ENCODE measurements at regions not wholly inside any gene's neighbourhood (a gene's known extent, or its start where the extent isn't known, plus 50 kb on each side); places are given as distances from the start of the nearest gene placed in this dataset.
A peak's percentile ranks its signal among the peaks of the same experiment; 100 is the strongest.
"Not testable (repeated sequence)": the region's sequence is repeated elsewhere in the genome, so short reads cannot be mapped to it uniquely, and the experiment has no call there.

DNA sequence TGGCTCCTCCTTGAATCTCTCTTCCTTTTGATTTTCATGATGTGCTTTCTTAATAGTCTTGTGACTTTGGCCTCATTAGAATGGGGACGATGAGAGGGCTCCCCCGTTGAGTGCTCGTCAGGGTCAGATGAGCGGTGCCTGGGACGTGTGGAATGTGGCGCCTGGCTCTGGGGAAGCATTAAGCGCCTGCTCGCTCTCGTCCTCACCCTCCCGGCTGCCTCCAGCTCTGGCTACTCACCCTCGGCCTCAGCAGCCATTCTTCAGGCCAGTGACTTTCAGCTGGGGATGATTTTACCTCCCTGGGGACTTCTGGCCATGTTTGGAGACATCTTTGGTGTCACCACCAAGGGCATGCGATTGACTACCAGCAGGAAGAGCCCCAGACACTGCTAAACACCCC is 69.7 kb downstream of the RPS6KA4 start:
- no peak for DNase-seq

DNA sequence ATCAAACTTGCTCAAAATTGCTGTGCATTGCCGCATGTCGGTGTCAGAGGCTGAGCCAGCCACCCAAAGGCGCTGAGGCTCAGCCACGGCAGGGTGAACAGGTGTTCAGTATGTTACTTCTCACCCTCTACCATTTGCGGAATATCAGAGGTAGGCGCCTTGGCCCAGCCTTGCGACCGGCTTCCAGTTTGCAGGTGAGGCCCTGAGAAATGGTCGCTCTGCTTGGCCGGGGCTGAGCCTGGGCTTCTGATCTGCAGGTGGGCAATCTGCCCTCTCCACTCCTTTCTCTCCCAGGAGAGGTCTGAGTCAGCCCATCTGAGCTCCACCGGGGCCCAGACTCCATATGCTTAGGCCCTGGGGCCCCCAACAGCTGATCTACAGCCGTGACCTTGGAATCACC is 71.0 kb downstream of the RPS6KA4 start:
- DNase-seq, result no peak

- DNase-seq, result no peak
Observed at GRCh38 chr11:64430645-64431044, 71.7 kb downstream of the RPS6KA4 start.

GRCh38 chr11:64436000-64436399 is 77.0 kb downstream of the RPS6KA4 start:
- DNase-seq, result no peak

- no peak for DNase-seq
Observed at GRCh38 chr11:64437426-64437825, 78.5 kb downstream of the RPS6KA4 start.

GRCh38 chr11:64438986-64439771 is 80.2 kb downstream of the RPS6KA4 start:
- no peak for DNase-seq

GRCh38 chr11:64439772-64440491 is 81.0 kb downstream of the RPS6KA4 start:
- not testable (repeated sequence) for DNase-seq

DNA sequence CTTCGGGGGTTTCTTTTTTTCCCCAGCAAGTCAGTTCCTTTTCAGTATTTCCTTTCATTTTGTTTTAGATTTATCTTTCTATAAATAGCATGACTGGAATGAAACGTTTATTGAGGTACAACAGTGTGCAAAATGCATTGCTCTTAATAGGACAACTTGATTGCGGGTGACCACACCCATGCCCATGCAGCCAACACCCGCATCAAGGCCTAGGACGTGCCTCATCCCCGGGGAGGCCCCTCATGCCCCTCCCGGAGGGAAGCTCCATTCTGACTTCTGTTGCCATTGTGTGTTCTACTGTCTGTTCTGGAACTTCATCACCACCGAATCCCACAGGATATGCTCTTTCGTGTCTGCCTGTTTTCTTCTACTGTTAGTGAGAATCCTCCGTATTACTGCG is 82.2 kb downstream of the RPS6KA4 start:
- no peak for DNase-seq

DNA sequence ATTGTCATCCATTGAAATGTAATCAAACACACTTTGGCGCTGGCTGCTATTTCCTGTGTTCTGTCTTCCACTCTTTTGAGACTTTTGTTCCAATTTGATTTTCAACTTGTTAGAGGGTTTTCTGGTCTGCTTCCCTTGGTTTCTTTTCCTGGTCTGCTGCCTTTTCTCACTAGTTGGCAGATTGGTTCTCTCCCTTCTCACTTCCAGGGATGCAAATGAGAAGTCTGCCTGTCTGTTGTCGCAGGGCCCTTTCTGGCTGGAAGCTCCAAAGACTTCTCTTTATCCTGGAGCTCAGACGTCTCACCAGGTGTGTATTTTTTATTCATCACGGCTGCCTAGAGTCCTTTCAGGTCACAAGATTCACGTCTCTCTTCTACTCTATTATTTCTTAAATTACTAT is 84.0 kb downstream of the RPS6KA4 start:
- no peak for DNase-seq

- no peak for DNase-seq
Observed at GRCh38 chr11:64444838-64445441, 86.0 kb downstream of the RPS6KA4 start.

DNA sequence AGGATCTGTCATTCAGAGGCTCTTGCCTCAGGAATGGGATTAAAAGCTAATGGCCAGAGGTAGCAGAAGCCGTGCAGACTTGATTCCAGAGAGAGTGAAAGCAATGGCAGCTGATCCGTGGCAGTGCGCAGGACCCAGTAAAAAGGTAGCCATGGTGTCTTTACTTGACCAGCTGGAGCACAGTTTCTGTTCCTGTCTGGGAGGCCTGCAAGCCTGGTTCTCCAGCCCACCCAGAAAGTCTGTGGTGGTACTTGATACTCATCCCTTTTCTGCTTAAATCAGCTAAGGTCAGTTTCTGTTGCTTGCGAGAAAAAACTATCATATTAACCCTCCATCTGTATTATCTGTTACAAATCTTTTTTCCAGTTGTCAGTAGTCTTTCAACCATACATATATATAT is 86.7 kb downstream of the RPS6KA4 start:
- no peak for DNase-seq

GRCh38 chr11:64447831-64448598 is 89.1 kb downstream of the RPS6KA4 start:
- peak in 1 of 2 experiments; percentile 34 for DNase-seq

DNA sequence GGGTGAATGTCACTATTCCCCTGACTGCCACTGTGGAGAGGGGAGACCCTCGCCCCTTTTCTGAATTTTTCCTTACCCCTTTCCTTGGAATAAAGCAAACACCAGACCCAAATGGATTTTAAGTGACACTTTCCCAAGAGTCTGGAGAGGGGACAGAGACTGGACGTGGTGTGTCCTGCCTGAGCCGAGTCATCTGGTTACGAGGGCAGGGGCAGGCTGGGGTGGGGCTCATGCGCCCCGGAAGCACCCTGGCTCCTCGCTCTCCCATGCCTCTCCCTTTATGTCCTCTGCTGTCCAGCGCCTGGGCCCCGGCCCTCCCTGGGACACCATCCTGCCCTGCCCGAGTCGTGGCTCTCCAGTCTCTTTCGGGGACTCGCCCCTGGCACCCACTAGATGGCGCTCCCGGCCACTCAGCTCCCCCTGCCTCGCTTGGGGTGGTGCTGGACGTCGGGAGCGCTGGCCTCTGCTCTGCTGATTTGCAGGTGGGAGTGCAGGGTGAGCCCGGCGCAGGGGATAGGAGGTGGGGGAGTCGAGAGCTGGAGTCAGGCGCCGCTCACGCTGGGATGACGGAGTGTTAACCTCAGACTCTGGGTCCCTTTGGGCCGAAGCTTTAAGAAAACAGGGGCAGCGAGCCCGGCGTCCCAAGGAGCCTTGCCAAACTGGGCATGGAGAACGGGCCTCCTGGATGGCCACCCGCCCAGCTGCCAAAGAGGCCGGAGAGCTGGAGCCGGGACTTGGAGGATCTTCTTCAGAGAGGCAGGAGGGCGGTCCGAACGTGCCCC is 89.8 kb downstream of the RPS6KA4 start:
- DNase-seq, result peak; percentile 77 to 78

- peak; percentile 89 to 91 for DNase-seq
Observed at GRCh38 chr11:64449381-64450167, 90.6 kb downstream of the RPS6KA4 start.

- DNase-seq, result no peak
Observed at GRCh38 chr11:64450168-64450560, 91.2 kb downstream of the RPS6KA4 start.

DNA sequence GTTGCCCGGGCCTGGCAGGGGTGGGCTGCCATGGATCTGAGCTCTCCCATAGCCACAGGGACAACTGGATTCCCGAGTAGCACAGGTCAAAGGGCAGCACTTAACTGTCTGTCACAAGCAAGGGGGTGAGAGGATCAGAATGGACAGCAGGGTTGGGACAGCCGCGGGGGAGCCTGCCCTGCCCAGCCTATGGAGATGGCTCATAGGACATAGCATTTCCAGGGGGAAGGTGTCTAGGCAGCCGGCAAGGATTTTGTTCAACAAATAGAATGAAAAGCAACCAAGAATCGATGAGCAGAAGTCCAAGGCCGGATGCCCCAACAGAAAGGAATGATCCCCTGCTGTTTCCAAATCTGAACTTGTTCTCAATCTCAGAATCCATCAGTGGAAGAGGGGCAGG is 92.9 kb downstream of the RPS6KA4 start:
- DNase-seq, result no peak

- DNase-seq, result no peak
Observed at GRCh38 chr11:64453466-64453865, 94.5 kb downstream of the RPS6KA4 start.

- DNase-seq, result no peak
Observed at GRCh38 chr11:64455456-64456261, 96.7 kb downstream of the RPS6KA4 start.

DNA sequence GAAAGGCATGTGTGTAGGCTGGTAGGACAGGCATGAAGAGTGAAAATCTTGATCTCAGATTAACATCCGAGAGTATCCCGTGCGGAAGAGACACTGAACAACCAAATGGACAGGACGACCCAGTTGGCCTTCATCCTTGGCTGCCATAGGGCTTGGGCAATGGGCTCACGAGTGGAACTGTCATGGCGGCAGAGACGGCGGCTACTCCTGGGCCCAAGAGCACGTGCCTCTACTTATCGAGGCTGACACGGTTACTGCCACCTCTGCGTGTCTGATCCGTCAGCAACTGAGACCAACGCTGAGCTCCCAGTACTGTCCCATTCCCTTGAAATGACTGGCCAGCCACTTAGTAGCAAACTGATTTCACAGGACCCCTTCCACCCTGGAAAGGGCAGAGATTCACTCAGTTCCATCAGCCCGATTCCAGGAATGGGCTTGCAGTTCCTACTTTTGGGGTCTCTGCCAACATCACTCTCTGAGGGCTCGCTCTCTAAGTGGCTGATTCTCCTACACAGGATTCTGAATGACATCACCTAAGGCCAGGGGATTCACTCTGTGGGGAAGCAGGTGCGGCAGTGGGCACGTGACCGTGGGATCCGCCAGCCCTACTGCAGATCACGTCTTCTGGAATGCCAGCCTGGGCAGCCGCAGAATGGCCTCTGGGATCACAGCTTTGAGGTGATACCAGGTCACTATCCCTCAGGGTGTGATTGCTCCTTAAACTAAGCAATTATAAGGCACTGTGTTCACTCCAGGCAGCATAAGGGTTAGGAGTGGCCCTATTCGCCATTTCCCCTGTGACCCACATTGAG is 97.8 kb downstream of the RPS6KA4 start:
- DNase-seq, result no peak
